ENCODE measurements at regions not wholly inside any gene's neighbourhood (a gene's known extent, or its start where the extent isn't known, plus 50 kb on each side); places are given as distances from the start of the nearest gene placed in this dataset.

DNA sequence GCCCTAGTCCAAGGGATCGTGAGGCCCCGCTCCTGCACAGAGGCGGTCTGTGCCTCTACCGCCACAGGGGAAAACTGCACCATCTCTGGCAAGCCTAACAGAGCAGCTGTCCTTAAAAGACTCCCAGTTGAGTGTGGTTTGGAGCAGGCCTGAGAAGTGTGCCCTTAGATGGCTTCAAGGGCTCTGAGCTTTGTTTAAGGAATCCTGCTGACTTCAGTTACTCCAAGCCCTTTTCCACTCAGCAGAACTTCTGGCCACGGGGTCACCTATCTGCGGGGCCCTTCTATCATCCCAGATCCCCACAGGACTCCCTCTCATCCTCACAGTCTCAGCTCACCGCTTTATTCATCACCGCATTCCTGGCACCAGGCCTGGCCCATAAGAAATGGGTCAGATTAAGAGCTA lies 131.5 kb downstream of the CCDC74A start:
- TF ChIP-seq CTCF (IDR thresholded peaks at IDR 0.05) (no peak), POLR2A (IDR thresholded peaks at IDR 0.05) (no peak)

All from testis (tissue), 2 donors.